NT2/D1 (cell line): ENCODE measurements at regions not wholly inside any gene's neighbourhood (a gene's known extent, or its start where the extent isn't known, plus 50 kb on each side); places are given as distances from the start of the nearest gene placed in this dataset.

Source experiments
- DNase-seq: peaks from one replicate; pipeline ENCODE4 v3.0.0-alpha.2; 2011; ENCODE audit warnings: low read depth, low spot score
- H3K27me3 ChIP-seq: 2 replicates; pipeline ENCODE4 v1.6.0; 2011; ENCODE audit warnings: mild to moderate bottlenecking; ENCODE audit not compliant: insufficient read length, insufficient read depth
- H3K36me3 ChIP-seq: 2 replicates; pipeline ENCODE4 v1.6.1; 2011; ENCODE audit warnings: mild to moderate bottlenecking, low read length, mixed read lengths; ENCODE audit not compliant: insufficient read depth, insufficient read length
- H3K4me1 ChIP-seq: 2 replicates; pipeline ENCODE4 v1.5.1; 2011; ENCODE audit not compliant: insufficient read depth, insufficient read length
- H3K4me3 ChIP-seq: 2 replicates; pipeline ENCODE4 v1.5.1; 2011; ENCODE audit warnings: low read depth; ENCODE audit not compliant: insufficient read length
- H3K9ac ChIP-seq: 2 replicates; pipeline ENCODE4 v1.6.0; 2011; ENCODE audit warnings: low read depth; ENCODE audit not compliant: insufficient read length
- H3K9me3 ChIP-seq: 2 replicates; pipeline ENCODE4 v1.5.1; 2011; ENCODE audit warnings: mild to moderate bottlenecking, low read length; ENCODE audit not compliant: insufficient read depth
- SUZ12 ChIP-seq: IDR thresholded peaks from 2 replicates; pipeline ENCODE4 v1.6.1; 2011; ENCODE audit not compliant: insufficient read length, insufficient read depth; ENCODE audit errors: extremely low read depth
- YY1 ChIP-seq: IDR thresholded peaks from 2 replicates; pipeline ENCODE4 v1.6.1; 2011; ENCODE audit not compliant: insufficient read length, insufficient read depth
- ZNF274 ChIP-seq: IDR thresholded peaks from 2 replicates; pipeline ENCODE4 v1.6.1; 2011; ENCODE audit warnings: mild to moderate bottlenecking, low read depth, low read length

- TF ChIP-seq SUZ12 (no peak), YY1 (no peak), ZNF274 (no peak)
These were observed 144.6 kb downstream of the SMC2 start for GRCh38 chr9:104238668-104239067.

GRCh38 chr9:104240890-104241289 is 146.8 kb downstream of the SMC2 start:
- no peak overlapping the region for H3K4me3 ChIP-seq
- no peak for DNase-seq

More at GRCh38 chr9:104238668-104239067, 144.6 kb downstream of the SMC2 start:
- H3K36me3 ChIP-seq = no peaks in the 10 kb centered on the region
- DNase-seq = no peak
- H3K4me1 ChIP-seq = no peaks in the 10 kb centered on the region
- no peak overlapping the region for H3K9ac ChIP-seq
- H3K9me3 ChIP-seq = peaks cover 12% of the 10 kb centered on the region; the same call in 1 of the 2 replicates
- no peaks in the 10 kb centered on the region for H3K27me3 ChIP-seq
- no peak overlapping the region for H3K4me3 ChIP-seq

GRCh38 chr9:104245925-104246324 is 151.8 kb downstream of the SMC2 start:
- no peak overlapping the region for H3K9ac ChIP-seq
- no peak for DNase-seq
- H3K36me3 ChIP-seq = no peaks in the 10 kb centered on the region
- H3K9me3 ChIP-seq = no peaks in the 10 kb centered on the region
- H3K4me1 ChIP-seq = no peaks in the 10 kb centered on the region
- TF ChIP-seq YY1 (no peak), SUZ12 (no peak), ZNF274 (no peak)
- no peak overlapping the region for H3K4me3 ChIP-seq
- H3K27me3 ChIP-seq = no peaks in the 10 kb centered on the region

More at GRCh38 chr9:104240890-104241289, 146.8 kb downstream of the SMC2 start:
- no peaks in the 10 kb centered on the region for H3K36me3 ChIP-seq
- H3K9ac ChIP-seq = no peak overlapping the region
- H3K9me3 ChIP-seq = 0 out of 2 replicates have a peak, but pooled peaks cover 7% of the 10 kb centered on the region
- H3K27me3 ChIP-seq = no peaks in the 10 kb centered on the region
- TF ChIP-seq ZNF274 (no peak), YY1 (no peak), SUZ12 (no peak)
- no peaks in the 10 kb centered on the region for H3K4me1 ChIP-seq

- Histone ChIP-seq H3K4me3 (no peak overlapping the region), H3K27me3 (no peaks in the 10 kb centered on the region), H3K9me3 (no peaks in the 10 kb centered on the region), H3K9ac (no peak overlapping the region), H3K36me3 (no peaks in the 10 kb centered on the region), H3K4me1 (no peaks in the 10 kb centered on the region)
- no peak for TF ChIP-seq ZNF274
- TF ChIP-seq YY1 = no peak
- TF ChIP-seq SUZ12 = no peak
- DNase-seq = no peak
These were observed 153.9 kb downstream of the SMC2 start for GRCh38 chr9:104247899-104248460.

- Histone ChIP-seq H3K36me3 (no peaks in the 10 kb centered on the region), H3K9me3 (peaks cover 17% of the 10 kb centered on the region), H3K4me3 (no peak overlapping the region), H3K9ac (no peak overlapping the region), H3K4me1 (peaks cover 3% of the 10 kb centered on the region), H3K27me3 (no peaks in the 10 kb centered on the region)
- TF ChIP-seq ZNF274 = no peak
- TF ChIP-seq YY1 = no peak
- no peak for TF ChIP-seq SUZ12
- no peak for DNase-seq
These were observed 162.1 kb downstream of the SMC2 start for GRCh38 chr9:104256031-104256695.

GRCh38 chr9:104256696-104257062 is 162.6 kb downstream of the SMC2 start:
- DNase-seq = no peak
- H3K9ac ChIP-seq = no peak overlapping the region
- H3K27me3 ChIP-seq = no peaks in the 10 kb centered on the region
- TF ChIP-seq YY1 = no peak
- TF ChIP-seq SUZ12 = no peak
- TF ChIP-seq ZNF274 = no peak
- no peak overlapping the region for H3K4me3 ChIP-seq
- peaks cover 3% of the 10 kb centered on the region for H3K4me1 ChIP-seq
- H3K36me3 ChIP-seq = no peaks in the 10 kb centered on the region
- H3K9me3 ChIP-seq = peaks cover 17% of the 10 kb centered on the region

- peak; percentile 50 for DNase-seq
- no peaks in the 10 kb centered on the region for H3K27me3 ChIP-seq
- no peak overlapping the region for H3K4me3 ChIP-seq
- no peak overlapping the region for H3K9ac ChIP-seq
- no peak for TF ChIP-seq ZNF274
- no peak for TF ChIP-seq SUZ12
- no peak for TF ChIP-seq YY1
- H3K4me1 ChIP-seq = peaks cover 3% of the 10 kb centered on the region
- H3K9me3 ChIP-seq = peaks cover 17% of the 10 kb centered on the region
- H3K36me3 ChIP-seq = no peaks in the 10 kb centered on the region
These were observed 164.3 kb downstream of the SMC2 start for GRCh38 chr9:104258296-104259011.

- DNase-seq = no peak
- no peaks in the 10 kb centered on the region for H3K36me3 ChIP-seq
- peaks cover 17% of the 10 kb centered on the region for H3K9me3 ChIP-seq
- H3K4me1 ChIP-seq = peaks cover 3% of the 10 kb centered on the region
- H3K4me3 ChIP-seq = no peak overlapping the region
- H3K9ac ChIP-seq = no peak overlapping the region
- TF ChIP-seq ZNF274 (no peak), YY1 (no peak), SUZ12 (no peak)
- no peaks in the 10 kb centered on the region for H3K27me3 ChIP-seq
These were observed 165.9 kb downstream of the SMC2 start for GRCh38 chr9:104260004-104260403.
